ENCODE measurements at regions not wholly inside any gene's neighbourhood (a gene's known extent, or its start where the extent isn't known, plus 50 kb on each side); places are given as distances from the start of the nearest gene placed in this dataset.

- Mint-ChIP-seq H3K36me3 (ENCODE audit: low read depth) (no peaks in the 10 kb centered on the region), H3K4me1 (ENCODE audit: low read depth) (no peaks in the 10 kb centered on the region), H3K9me3 (no peaks in the 10 kb centered on the region), H3K4me3 (no peak overlapping the region), H3K27ac (no peak overlapping the region), H3K27me3 (peaks cover 30% of the 10 kb centered on the region)
- no peak for DNase-seq
- Histone ChIP-seq H3K27ac (ENCODE audit: low read depth in 1 of 2, low read length in 2 of 2) (no peak overlapping the region), H3K4me3 (ENCODE audit: low read length) (no peak overlapping the region), H3K27me3 (ENCODE audit: control insufficient read depth in 1 of 2, insufficient read depth in 2 of 2, low read length in 2 of 2) (peaks cover 0 to 6% of the 10 kb centered on the region in 2 experiments), H3K4me1 (ENCODE audit: insufficient read depth, low read length) (no peaks in the 10 kb centered on the region), H3K9me3 (ENCODE audit: control insufficient read depth in 1 of 2, insufficient read depth in 1 of 2, low read length in 2 of 2) (no peaks in the 10 kb centered on the region), H3K36me3 (ENCODE audit: insufficient read depth, low read length) (no peaks in the 10 kb centered on the region)
- intact Hi-C loops (cut with DNase I, micrococcal nuclease) = no loop called here
- no peak for ATAC-seq (ENCODE audit: poor library complexity)
- POLR2A ChIA-PET = no interaction called here
- CTCF ChIA-PET = no interaction called here
- no peak for TF ChIP-seq CTCF (IDR thresholded peaks at IDR 0.05)
These were observed 96.6 kb upstream of the SMIM36 start for GRCh38 chr17:55607731-55608341.

- no peak overlapping the region for H3K4me3 ChIP-seq (ENCODE audit: low read length)
- peaks cover 0 to 6% of the 10 kb centered on the region in 2 experiments for H3K27me3 ChIP-seq (ENCODE audit: control insufficient read depth in 1 of 2, insufficient read depth in 2 of 2, low read length in 2 of 2)
- intact Hi-C loops (cut with DNase I, micrococcal nuclease) = no loop called here
- Mint-ChIP-seq H3K27me3 (peaks cover 38% of the 10 kb centered on the region), H3K9me3 (no peaks in the 10 kb centered on the region), H3K4me3 (no peak overlapping the region), H3K27ac (no peak overlapping the region), H3K36me3 (ENCODE audit: low read depth) (no peaks in the 10 kb centered on the region), H3K4me1 (ENCODE audit: low read depth) (no peaks in the 10 kb centered on the region)
- ATAC-seq (ENCODE audit: poor library complexity) (no peak), DNase-seq (no peak)
- POLR2A ChIA-PET = no interaction called here
- no peak for TF ChIP-seq CTCF (IDR thresholded peaks at IDR 0.05)
- no peaks in the 10 kb centered on the region for H3K4me1 ChIP-seq (ENCODE audit: insufficient read depth, low read length)
- H3K36me3 ChIP-seq (ENCODE audit: insufficient read depth, low read length) = no peaks in the 10 kb centered on the region
- CTCF ChIA-PET = no interaction called here
- H3K9me3 ChIP-seq (ENCODE audit: control insufficient read depth in 1 of 2, insufficient read depth in 1 of 2, low read length in 2 of 2) = no peaks in the 10 kb centered on the region
- no peak overlapping the region for H3K27ac ChIP-seq (ENCODE audit: low read depth in 1 of 2, low read length in 2 of 2)
These were observed 95.2 kb upstream of the SMIM36 start for GRCh38 chr17:55606488-55606815.

GRCh38 chr17:55605705-55606487 lies 94.6 kb upstream of the SMIM36 start:
- Mint-ChIP-seq H3K36me3 (ENCODE audit: low read depth) (no peaks in the 10 kb centered on the region), H3K4me1 (ENCODE audit: low read depth) (no peaks in the 10 kb centered on the region), H3K27me3 (peaks cover 38% of the 10 kb centered on the region), H3K9me3 (no peaks in the 10 kb centered on the region), H3K27ac (no peak overlapping the region), H3K4me3 (no peak overlapping the region)
- no peak overlapping the region for H3K27ac ChIP-seq (ENCODE audit: low read depth in 1 of 2, low read length in 2 of 2)
- TF ChIP-seq CTCF (IDR thresholded peaks at IDR 0.05) = no peak
- H3K4me1 ChIP-seq (ENCODE audit: insufficient read depth, low read length) = no peaks in the 10 kb centered on the region
- DNase-seq (no peak), ATAC-seq (ENCODE audit: poor library complexity) (no peak)
- CTCF ChIA-PET = interaction anchor here (0.7 kb wide), 1 partner anchor 80 kb away, joined by 3 read pairs; no protein-coding TSS in a partner anchor
- intact Hi-C loops (cut with DNase I, micrococcal nuclease) = no loop called here
- H3K36me3 ChIP-seq (ENCODE audit: insufficient read depth, low read length) = no peaks in the 10 kb centered on the region
- no peak overlapping the region for H3K4me3 ChIP-seq (ENCODE audit: low read length)
- no peaks in the 10 kb centered on the region for H3K9me3 ChIP-seq (ENCODE audit: control insufficient read depth in 1 of 2, insufficient read depth in 1 of 2, low read length in 2 of 2)
- POLR2A ChIA-PET = no interaction called here
- peaks cover 0 to 6% of the 10 kb centered on the region in 2 experiments for H3K27me3 ChIP-seq (ENCODE audit: control insufficient read depth in 1 of 2, insufficient read depth in 2 of 2, low read length in 2 of 2)
